Osteocyte (in vitro differentiated cells): ENCODE measurements at regions not wholly inside any gene's neighbourhood (a gene's known extent, or its start where the extent isn't known, plus 50 kb on each side); places are given as distances from the start of the nearest gene placed in this dataset.

Experiments
- DNase-seq: peaks from one replicate; pipeline ENCODE4 v3.0.0; 2021; ENCODE audit warnings: mixed read lengths; ENCODE audit not compliant: unreplicated experiment; ENCODE audit errors: extremely low spot score
- H3K27ac Mint-ChIP-seq: one replicate; pipeline ENCODE4 v1.8.0; 2021; ENCODE audit warnings: mild to moderate bottlenecking, mixed read lengths; ENCODE audit not compliant: unreplicated experiment
- H3K27me3 Mint-ChIP-seq: one replicate; pipeline ENCODE4 v1.8.0; 2021; ENCODE audit warnings: mixed read lengths; ENCODE audit not compliant: unreplicated experiment
- H3K36me3 Mint-ChIP-seq: one replicate; pipeline ENCODE4 v1.8.0; 2021; ENCODE audit warnings: mixed read lengths; ENCODE audit not compliant: unreplicated experiment
- H3K4me1 Mint-ChIP-seq: one replicate; pipeline ENCODE4 v1.8.0; 2021; ENCODE audit warnings: mixed read lengths; ENCODE audit not compliant: unreplicated experiment
- H3K4me3 Mint-ChIP-seq: one replicate; pipeline ENCODE4 v1.8.0; 2021; ENCODE audit warnings: mild to moderate bottlenecking, moderate library complexity, mixed read lengths; ENCODE audit not compliant: unreplicated experiment
- H3K9me3 Mint-ChIP-seq: one replicate; pipeline ENCODE4 v1.8.0; 2021; ENCODE audit warnings: mixed read lengths; ENCODE audit not compliant: unreplicated experiment
- CTCF ChIP-seq: fragments of 200-600 bp; sonication (generic); IDR thresholded peaks from 2 replicates; pipeline ENCODE4 v1.5.0; 2021; ENCODE audit warnings: antibody characterized with exemption, mild to moderate bottlenecking, moderate library complexity

GRCh38 chr5:4924577-4924976, 215.6 kb upstream of the ADAMTS16 start:
- TF ChIP-seq CTCF: no peak
- Mint-ChIP-seq H3K36me3 (no peaks in the 10 kb centered on the region), H3K9me3 (no peaks in the 10 kb centered on the region), H3K4me1 (no peaks in the 10 kb centered on the region), H3K27ac (no peak overlapping the region), H3K4me3 (no peak overlapping the region), H3K27me3 (no peaks in the 10 kb centered on the region)
- DNase-seq: no peak

- H3K4me1 Mint-ChIP-seq: no peaks in the 10 kb centered on the region
- no peak overlapping the region for H3K27ac Mint-ChIP-seq
- DNase-seq: no peak
- H3K36me3 Mint-ChIP-seq: no peaks in the 10 kb centered on the region
- no peak overlapping the region for H3K4me3 Mint-ChIP-seq
- TF ChIP-seq CTCF: no peak
- no peaks in the 10 kb centered on the region for H3K27me3 Mint-ChIP-seq
- H3K9me3 Mint-ChIP-seq: no peaks in the 10 kb centered on the region
Measured at GRCh38 chr5:4927097-4927496, 213.0 kb upstream of the ADAMTS16 start.

- no peak for DNase-seq
- Mint-ChIP-seq H3K4me3 (no peak overlapping the region), H3K4me1 (no peaks in the 10 kb centered on the region), H3K27me3 (no peaks in the 10 kb centered on the region), H3K27ac (no peak overlapping the region), H3K36me3 (no peaks in the 10 kb centered on the region), H3K9me3 (peaks cover 8% of the 10 kb centered on the region)
- no peak for TF ChIP-seq CTCF
Measured at GRCh38 chr5:4928409-4928808, 211.7 kb upstream of the ADAMTS16 start.

GRCh38 chr5:4929092-4929655, 211.0 kb upstream of the ADAMTS16 start:
- Mint-ChIP-seq H3K4me1 (no peaks in the 10 kb centered on the region), H3K9me3 (peaks cover 11% of the 10 kb centered on the region), H3K27me3 (no peaks in the 10 kb centered on the region), H3K36me3 (no peaks in the 10 kb centered on the region), H3K4me3 (no peak overlapping the region), H3K27ac (no peak overlapping the region)
- TF ChIP-seq CTCF: no peak
- DNase-seq: no peak

GRCh38 chr5:4939042-4939781, 200.9 kb upstream of the ADAMTS16 start:
- Mint-ChIP-seq H3K27ac (no peak overlapping the region), H3K27me3 (no peaks in the 10 kb centered on the region), H3K4me1 (no peaks in the 10 kb centered on the region), H3K36me3 (no peaks in the 10 kb centered on the region), H3K9me3 (no peaks in the 10 kb centered on the region), H3K4me3 (no peak overlapping the region)
- DNase-seq: no peak
- no peak for TF ChIP-seq CTCF
